ENCODE measurements at regions not wholly inside any gene's neighbourhood (a gene's known extent, or its start where the extent isn't known, plus 50 kb on each side); places are given as distances from the start of the nearest gene placed in this dataset.

DNA sequence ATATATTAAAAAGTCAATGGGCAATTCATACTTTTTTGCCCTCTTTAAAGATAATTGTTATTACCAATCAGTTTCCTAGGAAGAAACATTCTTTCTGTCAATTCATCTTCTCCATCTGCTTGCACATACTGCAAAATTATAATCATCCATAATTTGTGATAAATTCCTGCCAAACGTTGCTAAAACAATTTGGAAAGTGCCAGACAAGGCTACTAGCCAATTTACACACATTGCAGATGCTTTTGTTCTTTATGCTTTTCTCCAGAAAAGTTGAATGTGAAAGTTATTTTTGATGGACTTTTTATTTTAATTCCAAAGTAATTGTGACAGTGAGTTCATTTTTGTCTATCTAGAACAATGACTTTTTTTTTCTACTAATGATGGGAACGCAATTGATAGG, 992.8 kb upstream of the ADGRL2 start:
- H3K27me3 ChIP-seq (replicated peaks; ENCODE audit: control insufficient read depth, insufficient read depth, low read length) = no peaks in the 10 kb centered on the region
- H3K36me3 ChIP-seq (ENCODE audit: control insufficient read depth, insufficient read depth, low read length) = no peaks in the 10 kb centered on the region
- TF ChIP-seq, protein P1, sequence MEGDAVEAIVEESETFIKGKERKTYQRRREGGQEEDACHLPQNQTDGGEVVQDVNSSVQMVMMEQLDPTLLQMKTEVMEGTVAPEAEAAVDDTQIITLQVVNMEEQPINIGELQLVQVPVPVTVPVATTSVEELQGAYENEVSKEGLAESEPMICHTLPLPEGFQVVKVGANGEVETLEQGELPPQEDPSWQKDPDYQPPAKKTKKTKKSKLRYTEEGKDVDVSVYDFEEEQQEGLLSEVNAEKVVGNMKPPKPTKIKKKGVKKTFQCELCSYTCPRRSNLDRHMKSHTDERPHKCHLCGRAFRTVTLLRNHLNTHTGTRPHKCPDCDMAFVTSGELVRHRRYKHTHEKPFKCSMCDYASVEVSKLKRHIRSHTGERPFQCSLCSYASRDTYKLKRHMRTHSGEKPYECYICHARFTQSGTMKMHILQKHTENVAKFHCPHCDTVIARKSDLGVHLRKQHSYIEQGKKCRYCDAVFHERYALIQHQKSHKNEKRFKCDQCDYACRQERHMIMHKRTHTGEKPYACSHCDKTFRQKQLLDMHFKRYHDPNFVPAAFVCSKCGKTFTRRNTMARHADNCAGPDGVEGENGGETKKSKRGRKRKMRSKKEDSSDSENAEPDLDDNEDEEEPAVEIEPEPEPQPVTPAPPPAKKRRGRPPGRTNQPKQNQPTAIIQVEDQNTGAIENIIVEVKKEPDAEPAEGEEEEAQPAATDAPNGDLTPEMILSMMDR (IDR thresholded peaks at IDR 0.05; ENCODE audit: insufficient read depth, low read length, poor library complexity, severe bottlenecking) = no peak
- H3K4me3 ChIP-seq (replicated peaks; ENCODE audit: low read depth, low read length) = no peak overlapping the region
- no peak for DNase-seq (ENCODE audit: extremely low read depth, insufficient read length)

DNA sequence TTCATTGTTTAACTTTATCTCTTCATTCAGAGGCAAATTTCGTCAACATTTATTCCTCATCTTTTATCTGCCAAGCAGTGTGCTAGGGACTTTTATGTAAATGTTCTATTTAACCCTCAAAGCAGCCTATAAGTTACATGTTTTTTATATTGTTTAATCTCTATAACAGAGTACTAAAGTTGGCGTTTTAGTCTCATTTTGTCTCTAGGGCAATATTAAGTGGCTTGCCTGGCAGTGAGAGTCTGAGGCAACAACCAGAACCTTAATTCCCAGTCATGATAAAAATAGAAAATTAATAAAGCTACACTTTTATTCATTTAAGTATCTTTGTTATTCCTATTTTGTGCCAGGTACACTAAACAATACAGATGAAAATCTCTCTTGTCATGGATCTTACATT, 994.3 kb upstream of the ADGRL2 start:
- no peaks in the 10 kb centered on the region for H3K36me3 ChIP-seq (ENCODE audit: control insufficient read depth, insufficient read depth, low read length)
- TF ChIP-seq, protein P1 (IDR thresholded peaks at IDR 0.05; ENCODE audit: insufficient read depth, low read length, poor library complexity, severe bottlenecking) = no peak
- H3K4me3 ChIP-seq (replicated peaks; ENCODE audit: low read depth, low read length) = no peak overlapping the region
- DNase-seq (ENCODE audit: extremely low read depth, insufficient read length) = no peak
- H3K27me3 ChIP-seq (replicated peaks; ENCODE audit: control insufficient read depth, insufficient read depth, low read length) = no peaks in the 10 kb centered on the region

DNA sequence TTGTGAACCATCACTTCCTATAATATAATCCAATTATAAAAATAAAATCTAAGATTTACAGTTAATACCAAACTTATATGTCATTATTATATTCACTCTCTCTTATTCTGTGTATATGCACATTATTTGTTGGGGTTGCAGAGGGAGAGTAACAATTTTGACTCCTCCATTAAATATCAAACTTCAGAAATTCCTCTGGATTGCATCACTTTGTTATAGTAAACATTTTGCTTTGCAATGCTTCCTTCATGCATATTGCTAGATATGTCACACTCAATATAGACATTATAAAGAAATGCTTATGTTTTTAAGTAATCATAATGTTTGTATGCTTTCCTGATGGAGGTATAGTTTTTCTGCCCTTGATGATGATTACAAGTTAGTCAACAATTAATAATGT, 999.0 kb upstream of the ADGRL2 start:
- TF ChIP-seq, protein P1 (IDR thresholded peaks at IDR 0.05; ENCODE audit: insufficient read depth, low read length, poor library complexity, severe bottlenecking) = no peak
- H3K4me3 ChIP-seq (replicated peaks; ENCODE audit: low read depth, low read length) = no peak overlapping the region
- H3K36me3 ChIP-seq (ENCODE audit: control insufficient read depth, insufficient read depth, low read length) = no peaks in the 10 kb centered on the region
- DNase-seq (ENCODE audit: extremely low read depth, insufficient read length) = no peak
- no peaks in the 10 kb centered on the region for H3K27me3 ChIP-seq (replicated peaks; ENCODE audit: control insufficient read depth, insufficient read depth, low read length)

DNA sequence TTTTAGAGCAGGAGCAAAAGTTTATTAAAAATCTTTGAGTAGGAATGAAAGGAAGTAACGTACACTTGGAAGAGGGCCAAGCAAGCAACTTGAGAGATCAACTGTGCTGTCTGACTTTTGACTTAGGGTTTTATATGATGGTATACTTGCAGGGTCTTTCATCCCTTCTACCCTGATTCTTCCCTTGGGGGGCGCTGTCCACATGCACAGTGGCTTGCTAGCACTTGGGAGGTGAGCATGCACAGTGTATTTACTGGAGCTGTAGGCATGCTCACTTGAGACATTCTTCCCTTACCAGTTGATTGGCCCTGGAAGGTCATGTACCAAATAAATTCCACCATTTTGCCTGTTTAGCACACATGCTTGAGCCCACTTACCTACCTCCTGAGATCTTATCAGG, 1001.3 kb upstream of the ADGRL2 start:
- Histone ChIP-seq H3K27me3 (replicated peaks; ENCODE audit: control insufficient read depth, insufficient read depth, low read length) (no peaks in the 10 kb centered on the region), H3K36me3 (ENCODE audit: control insufficient read depth, insufficient read depth, low read length) (no peaks in the 10 kb centered on the region), H3K4me3 (replicated peaks; ENCODE audit: low read depth, low read length) (no peak overlapping the region)
- no peak for DNase-seq (ENCODE audit: extremely low read depth, insufficient read length)
- TF ChIP-seq, protein P1 (IDR thresholded peaks at IDR 0.05; ENCODE audit: insufficient read depth, low read length, poor library complexity, severe bottlenecking) = no peak

DNA sequence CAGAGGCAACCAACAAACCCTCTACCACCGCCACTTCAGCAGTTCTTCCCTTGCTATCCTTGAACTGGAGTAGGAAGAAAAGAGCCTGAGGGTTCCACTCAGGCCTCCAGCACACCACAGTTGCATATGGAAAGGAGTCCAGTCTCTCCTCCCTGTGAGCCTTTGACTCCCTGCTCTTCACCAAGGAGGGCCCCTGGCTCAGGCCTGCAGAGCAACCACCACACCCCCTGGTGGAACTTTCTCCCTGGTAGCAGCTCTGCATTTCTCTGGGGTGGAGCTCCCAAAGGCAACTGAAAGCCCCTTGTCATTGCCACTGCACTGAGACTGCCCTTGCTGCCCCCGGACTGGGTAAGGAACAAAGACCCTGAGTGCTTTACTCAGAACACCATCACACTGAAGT, 1021.5 kb upstream of the ADGRL2 start:
- Histone ChIP-seq H3K36me3 (ENCODE audit: control insufficient read depth, insufficient read depth, low read length) (no peaks in the 10 kb centered on the region), H3K27me3 (replicated peaks; ENCODE audit: control insufficient read depth, insufficient read depth, low read length) (no peaks in the 10 kb centered on the region), H3K4me3 (replicated peaks; ENCODE audit: low read depth, low read length) (no peak overlapping the region)
- DNase-seq (ENCODE audit: extremely low read depth, insufficient read length) = no peak
- TF ChIP-seq, protein P1 (IDR thresholded peaks at IDR 0.05; ENCODE audit: insufficient read depth, low read length, poor library complexity, severe bottlenecking) = no peak

DNA sequence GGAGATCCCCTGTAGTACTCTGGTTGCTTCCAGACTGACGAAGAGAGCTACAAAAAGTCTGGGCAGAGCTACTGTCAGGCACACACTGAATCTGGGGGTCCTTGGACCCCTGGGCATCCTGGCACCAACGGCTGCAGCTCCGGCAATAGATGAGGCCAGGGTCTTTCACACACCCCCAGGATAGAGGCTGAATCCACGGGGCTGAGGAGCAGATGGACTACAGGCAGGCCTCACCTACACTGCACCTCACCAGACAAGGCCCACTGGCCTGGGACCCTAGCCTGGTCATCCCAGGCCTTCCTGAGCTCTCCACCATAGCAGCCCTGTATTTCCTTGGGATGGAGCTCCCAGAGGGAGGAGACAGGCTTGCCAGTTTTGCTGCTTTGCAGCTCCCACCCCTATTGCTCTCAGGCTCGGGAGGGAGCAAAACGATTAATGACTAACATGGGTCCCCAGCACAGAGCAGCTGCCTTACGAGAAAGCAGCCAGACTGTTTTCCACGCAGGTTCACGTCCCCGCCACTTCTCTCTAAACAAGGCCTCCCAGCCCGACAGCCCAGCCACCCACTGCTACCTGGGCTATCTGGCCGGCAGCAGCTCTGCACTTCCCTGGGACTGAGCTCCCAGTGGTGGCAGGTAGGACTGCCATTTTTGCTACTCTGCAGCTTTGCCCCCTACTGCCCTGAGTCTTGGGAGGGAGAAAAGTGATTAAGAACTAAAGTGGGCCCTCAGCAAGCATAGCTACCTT, 1022.5 kb upstream of the ADGRL2 start:
- TF ChIP-seq, protein P1 (IDR thresholded peaks at IDR 0.05; ENCODE audit: insufficient read depth, low read length, poor library complexity, severe bottlenecking) = no peak

More for the DNA sequence above, 1022.5 kb upstream of the ADGRL2 start:
- Histone ChIP-seq H3K36me3 (ENCODE audit: control insufficient read depth, insufficient read depth, low read length) (no peaks in the 10 kb centered on the region), H3K4me3 (replicated peaks; ENCODE audit: low read depth, low read length) (no peak overlapping the region), H3K27me3 (replicated peaks; ENCODE audit: control insufficient read depth, insufficient read depth, low read length) (no peaks in the 10 kb centered on the region)
- no peak for DNase-seq (ENCODE audit: extremely low read depth, insufficient read length)

All from GM06990 (cell line).